ENCODE measurements at regions not wholly inside any gene's neighbourhood (a gene's known extent, or its start where the extent isn't known, plus 50 kb on each side); places are given as distances from the start of the nearest gene placed in this dataset.
"Not testable (repeated sequence)": the region's sequence is repeated elsewhere in the genome, so short reads cannot be mapped to it uniquely, and the experiment has no call there.

- DNase-seq (ENCODE audit: low read depth in 1 of 2, low spot score in 1 of 2): no peak
These were observed 64.0 kb downstream of the EBNA1BP2 start for GRCh38 chr1:43108080-43108479.

- no peak for DNase-seq (ENCODE audit: low read depth in 1 of 2, low spot score in 1 of 2)
These were observed 64.4 kb downstream of the EBNA1BP2 start for GRCh38 chr1:43107664-43108063.

DNA sequence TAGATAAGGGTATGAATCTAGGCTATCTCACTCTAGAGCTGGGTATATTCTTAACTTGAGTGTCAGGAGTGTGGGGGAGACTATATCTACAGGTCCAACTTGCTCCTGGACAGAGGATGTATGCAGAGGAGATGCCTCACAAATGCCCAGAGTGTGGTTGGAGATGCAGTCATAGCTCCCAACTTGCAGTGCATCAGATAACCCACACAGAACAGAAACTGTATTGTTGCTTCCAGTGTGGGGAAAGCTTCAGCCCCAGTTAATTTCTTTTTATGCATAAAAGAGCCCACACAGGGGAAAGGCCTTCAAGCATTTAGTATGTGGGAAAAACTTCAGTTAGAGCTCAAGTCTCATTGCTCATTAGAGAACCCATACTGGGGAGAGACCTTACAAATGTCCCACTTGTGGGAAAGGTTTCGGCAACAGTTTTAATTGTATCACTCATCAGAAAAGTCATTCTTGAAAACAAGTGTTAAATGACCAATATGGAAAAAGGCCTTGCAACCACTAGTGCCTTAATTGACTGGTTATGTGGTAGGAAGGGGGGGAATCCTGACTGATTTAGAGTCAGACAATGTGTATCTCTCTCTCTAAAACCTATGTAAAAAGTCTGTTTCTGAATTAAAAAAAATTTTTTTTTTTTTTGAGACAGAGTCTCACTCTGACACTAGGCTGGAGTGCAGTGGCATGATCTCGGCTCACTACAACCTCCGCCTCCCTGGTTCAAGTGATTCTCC, 67.9 kb downstream of the EBNA1BP2 start:
- no peak for DNase-seq (ENCODE audit: low read depth in 1 of 2, low spot score in 1 of 2)

- no peak for DNase-seq (ENCODE audit: low read depth in 1 of 2, low spot score in 1 of 2)
These were observed 71.0 kb downstream of the EBNA1BP2 start for GRCh38 chr1:43101061-43101460.

- DNase-seq (ENCODE audit: low read depth in 1 of 2, low spot score in 1 of 2): no peak
These were observed 73.9 kb downstream of the EBNA1BP2 start for GRCh38 chr1:43098200-43098599.

GRCh38 chr1:43096528-43096927, 75.6 kb downstream of the EBNA1BP2 start:
- not testable (repeated sequence) for DNase-seq (ENCODE audit: low read depth in 1 of 2, low spot score in 1 of 2)

DNA sequence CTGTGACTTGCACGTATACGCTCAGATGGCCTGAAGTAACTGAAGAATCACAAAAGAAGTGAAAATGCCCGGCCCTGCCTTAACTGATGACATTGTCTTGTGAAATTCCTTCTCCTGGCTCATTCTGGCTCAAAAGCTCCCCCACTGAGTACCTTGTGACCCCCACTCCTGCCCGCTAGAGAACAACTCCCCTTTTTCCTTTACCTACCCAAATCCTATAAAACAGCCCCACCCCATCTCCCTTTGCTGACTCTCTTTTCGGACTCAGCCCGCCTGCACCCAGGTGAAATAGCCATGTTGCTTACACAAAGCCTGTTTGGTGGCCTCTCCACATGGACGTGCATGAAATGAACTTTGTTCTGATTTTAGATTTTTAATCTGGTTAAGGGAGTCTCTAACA, 81.3 kb downstream of the EBNA1BP2 start:
- not testable (repeated sequence) for DNase-seq (ENCODE audit: low read depth in 1 of 2, low spot score in 1 of 2)

GRCh38 chr1:43090157-43090556, 81.9 kb downstream of the EBNA1BP2 start:
- not testable (repeated sequence) for DNase-seq (ENCODE audit: low read depth in 1 of 2, low spot score in 1 of 2)

DNA sequence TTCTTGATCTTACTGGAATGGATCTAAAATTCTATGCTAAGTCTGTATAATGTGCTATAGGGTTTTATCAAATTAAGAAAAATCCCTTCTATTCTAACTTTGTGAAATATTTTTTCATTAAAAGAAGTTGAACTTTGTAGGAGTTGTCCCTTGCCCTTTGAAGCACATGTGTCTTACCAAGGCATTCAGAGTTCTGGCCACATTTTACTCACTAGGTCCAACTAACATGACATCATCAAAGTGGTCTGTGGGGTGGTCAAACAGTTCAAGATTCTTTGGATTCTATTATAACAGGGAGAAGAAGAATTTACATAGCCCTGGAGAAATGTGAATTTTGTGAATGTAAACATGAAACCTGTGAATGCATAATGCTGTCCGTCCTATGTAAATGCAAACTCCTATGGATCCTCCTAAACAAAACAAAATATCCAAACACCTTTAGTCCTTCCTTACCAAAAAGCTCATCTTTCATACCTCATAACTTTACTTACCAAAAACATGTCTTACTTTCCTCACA, 88.7 kb downstream of the EBNA1BP2 start:
- no peak for DNase-seq (ENCODE audit: low read depth in 1 of 2, low spot score in 1 of 2)

DNA sequence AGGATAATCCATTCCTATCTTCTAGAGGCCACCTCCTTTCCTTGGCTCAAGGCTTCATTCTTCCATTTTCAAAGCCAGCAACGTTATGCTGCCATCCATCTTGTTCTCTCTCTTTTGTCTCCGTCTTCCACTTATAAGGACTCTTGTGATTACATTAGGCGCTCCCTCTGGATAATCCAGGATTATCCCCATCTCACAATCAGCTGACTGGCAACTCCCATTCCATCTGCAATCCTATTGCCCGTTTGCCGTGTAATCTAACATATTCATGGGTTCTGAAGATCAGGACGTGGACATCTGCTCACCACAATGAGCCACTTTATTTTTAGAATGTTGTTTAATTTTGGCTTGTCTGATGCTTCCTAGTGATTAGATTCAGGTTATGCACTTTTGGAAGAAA, 89.3 kb downstream of the EBNA1BP2 start:
- DNase-seq (ENCODE audit: low read depth in 1 of 2, low spot score in 1 of 2): no peak

DNA sequence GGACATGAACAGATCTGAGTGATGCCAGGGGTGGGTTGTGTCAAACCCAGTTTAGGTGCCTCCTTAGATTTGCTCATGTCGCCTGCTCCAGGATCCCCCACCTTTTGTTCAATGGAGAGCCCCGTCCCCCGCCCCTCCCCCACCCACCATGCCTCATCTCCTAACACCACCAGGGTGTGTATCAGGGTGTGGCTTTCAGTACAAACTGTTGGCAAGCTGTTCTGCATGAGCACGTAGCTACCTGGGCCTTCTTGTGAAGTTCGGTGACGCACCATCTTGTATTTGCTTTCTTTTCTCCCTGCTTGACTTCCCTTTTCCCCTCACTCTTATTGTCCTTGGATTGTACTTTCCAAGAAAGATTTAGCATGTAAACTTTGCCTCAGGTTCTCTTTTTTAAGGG, 94.8 kb downstream of the EBNA1BP2 start:
- DNase-seq (ENCODE audit: low read depth in 1 of 2, low spot score in 1 of 2): no peak

- no peak for DNase-seq (ENCODE audit: low read depth in 1 of 2, low spot score in 1 of 2)
These were observed 97.4 kb downstream of the EBNA1BP2 start for GRCh38 chr1:43074709-43075108.

DNA sequence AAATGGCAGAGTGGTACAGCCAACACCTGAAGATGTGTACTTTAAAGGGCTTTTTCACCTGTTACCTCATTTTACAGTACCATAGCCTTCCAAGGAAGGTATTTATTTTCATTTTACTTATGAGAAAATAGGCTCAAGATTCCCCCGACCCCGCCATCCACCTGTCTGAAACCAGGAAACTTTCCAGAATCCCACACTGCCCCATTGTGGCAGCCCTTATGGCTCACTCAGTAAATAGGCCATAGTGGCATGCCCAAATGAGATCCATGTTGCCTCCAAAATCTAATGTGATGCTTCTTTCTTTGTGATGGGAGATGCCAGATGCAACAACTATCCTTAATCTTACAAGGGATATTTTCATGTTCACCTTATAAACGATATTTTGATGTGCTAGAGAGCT, 97.8 kb downstream of the EBNA1BP2 start:
- no peak for DNase-seq (ENCODE audit: low read depth in 1 of 2, low spot score in 1 of 2)

GRCh38 chr1:43073490-43074230, 98.4 kb downstream of the EBNA1BP2 start:
- DNase-seq (ENCODE audit: low read depth in 1 of 2, low spot score in 1 of 2): peak; percentile 61 to 71

DNA sequence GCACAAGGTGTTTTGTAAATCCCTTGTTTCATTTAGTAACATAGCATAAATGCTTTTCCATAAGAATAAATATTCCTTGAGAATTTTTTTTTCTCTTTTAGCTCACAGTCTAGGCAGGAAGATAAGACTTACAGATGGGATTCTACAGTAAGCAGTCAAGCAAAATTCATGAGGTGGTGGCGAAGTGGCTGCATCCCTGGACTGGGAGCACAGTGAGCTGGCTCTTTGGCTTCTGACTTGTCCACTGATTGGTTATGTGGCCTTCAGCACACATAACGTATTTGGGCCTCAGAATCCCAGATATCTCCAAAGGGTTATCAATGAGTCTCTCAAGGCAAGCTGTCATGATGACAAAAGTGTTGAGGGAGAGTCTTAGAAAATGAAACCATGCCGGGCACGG, 99.8 kb downstream of the EBNA1BP2 start:
- DNase-seq (ENCODE audit: low read depth in 1 of 2, low spot score in 1 of 2): no peak

DNA sequence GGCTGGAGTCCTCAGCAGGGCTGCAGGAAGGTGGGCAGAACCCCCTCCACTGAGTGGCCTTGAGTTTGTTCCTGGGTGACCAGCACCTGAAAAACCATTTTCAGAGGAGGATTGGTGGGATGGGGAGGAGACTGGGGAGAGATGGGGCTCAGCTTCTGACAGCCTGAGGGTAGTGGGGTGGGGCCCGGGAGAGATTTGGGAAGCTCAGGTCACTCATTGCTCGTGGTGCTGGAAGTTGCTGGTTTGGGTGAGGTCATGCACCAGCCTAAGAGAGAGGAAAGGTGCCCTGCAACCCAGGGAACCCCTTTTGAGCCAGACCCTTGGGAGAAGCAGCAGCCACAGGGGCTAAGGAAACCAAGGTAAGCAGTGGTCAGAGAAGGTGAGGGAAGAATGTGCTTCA, 100.8 kb downstream of the EBNA1BP2 start:
- no peak for DNase-seq (ENCODE audit: low read depth in 1 of 2, low spot score in 1 of 2)

DNA sequence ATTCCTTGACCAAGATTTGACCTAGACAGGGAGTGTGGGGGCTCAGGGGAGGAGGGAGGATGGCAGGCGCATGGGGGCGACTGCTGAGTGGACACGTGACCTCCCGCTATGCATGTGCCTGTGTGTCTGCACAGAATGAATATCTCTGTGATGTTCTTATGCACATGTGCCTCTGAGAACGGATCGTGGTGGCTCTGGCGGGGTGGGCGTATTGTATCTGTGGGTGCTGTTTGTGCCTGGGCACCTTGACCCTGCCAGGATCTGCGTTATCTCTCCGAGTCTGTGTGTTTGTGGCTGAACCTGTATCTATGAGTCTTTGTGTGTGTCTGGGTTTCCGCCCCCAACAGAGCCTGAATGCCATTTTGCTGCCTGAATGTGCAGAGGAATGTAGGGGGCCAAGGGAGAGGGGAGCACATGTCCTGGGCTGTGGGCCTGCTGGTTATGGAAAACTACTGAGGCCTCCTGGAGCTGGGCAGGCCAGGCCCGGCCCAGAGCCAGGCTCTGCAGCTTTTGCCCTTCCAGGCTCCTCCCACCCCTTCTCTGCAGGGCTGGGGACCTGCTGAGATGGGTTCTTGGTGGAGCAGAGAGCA, 102.5 kb downstream of the EBNA1BP2 start:
- DNase-seq (ENCODE audit: low read depth in 1 of 2, low spot score in 1 of 2): no peak

DNA sequence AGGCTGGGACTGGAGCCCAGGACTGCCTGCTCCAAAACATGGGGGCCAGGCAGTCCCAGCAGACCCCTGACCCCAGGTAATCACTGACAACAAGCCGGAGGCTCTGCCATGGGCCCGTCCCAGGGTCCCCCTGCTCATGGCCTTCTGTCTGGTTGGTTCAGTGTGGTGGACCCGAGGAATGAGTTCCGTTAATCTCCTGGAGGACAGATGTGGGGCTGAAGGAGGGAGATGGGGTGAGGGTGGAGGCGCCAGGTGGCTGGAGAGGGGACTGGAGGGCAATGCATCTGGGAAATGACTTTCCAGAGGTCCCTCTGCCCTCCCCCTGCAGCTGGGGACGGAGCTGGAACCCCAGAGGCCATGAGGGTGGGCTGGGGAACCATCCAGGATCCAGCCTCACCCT, 103.2 kb downstream of the EBNA1BP2 start:
- no peak for DNase-seq (ENCODE audit: low read depth in 1 of 2, low spot score in 1 of 2)

DNA sequence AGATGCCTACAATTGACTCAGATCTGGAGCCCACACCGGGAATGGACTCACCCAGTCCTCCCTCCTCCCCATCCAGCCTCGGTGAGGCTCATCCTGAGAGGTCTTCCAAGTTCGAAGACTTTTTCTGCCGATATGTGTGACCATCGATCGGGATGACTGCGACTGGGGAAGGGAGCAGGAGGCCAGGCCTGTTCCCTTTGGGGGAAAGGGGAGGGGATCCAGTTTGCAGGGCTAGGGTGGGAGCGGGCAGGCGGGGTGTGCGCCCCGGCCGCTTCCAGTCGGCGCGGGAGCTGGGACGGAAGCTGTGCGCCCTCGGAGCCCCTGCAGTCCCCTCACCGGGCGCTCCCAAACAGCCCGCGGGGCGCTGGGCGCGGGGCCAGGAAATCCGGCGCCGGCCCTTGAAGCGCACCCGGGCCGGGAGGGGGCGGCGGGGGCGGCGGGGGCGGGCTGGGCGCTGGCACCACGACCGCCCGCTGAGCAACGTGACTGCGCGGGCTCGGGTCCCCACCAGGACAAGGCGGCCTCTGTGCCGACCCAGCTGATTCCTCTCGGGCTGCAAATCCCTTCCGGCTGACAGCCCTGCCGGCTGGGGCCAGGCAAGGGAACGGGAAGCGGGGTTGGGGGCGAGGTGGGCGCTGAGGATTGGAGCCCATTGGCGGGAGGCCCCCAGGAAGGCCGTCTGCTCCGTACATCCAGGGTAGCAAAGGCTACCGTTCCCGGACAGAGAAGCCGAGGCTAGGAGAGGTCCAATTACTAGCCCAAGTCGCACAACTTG, 103.9 kb downstream of the EBNA1BP2 start:
- no peak for DNase-seq (ENCODE audit: low read depth in 1 of 2, low spot score in 1 of 2)

DNA sequence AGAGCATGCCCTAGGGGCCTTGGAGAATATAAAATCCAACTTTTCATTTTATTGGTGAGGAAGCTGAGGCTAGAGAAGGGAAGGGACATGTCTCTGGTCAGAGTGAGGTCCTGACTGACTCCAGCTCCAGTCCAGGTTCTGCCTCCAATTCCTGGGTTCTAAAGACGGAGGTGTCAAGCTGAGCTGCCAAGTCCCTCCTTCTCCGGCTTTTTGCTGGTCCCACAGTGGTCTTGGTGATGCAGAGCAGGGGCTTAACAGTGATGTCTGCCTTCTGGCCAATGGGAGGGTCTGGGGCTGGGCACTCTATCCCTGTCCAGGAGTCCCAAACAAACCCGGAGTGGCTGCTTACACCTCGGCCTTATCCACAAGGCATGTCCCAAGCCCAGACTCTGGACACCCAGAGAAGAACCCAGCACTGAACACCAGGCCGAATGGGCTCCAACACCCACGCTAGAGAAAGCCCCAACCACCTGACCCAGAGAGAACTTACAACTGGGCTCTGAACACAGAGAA, 104.8 kb downstream of the EBNA1BP2 start:
- DNase-seq (ENCODE audit: low read depth in 1 of 2, low spot score in 1 of 2): no peak

GRCh38 chr1:43066578-43066977, 105.5 kb downstream of the EBNA1BP2 start:
- DNase-seq (ENCODE audit: low read depth in 1 of 2, low spot score in 1 of 2): no peak
